Lower lobe of right lung (tissue), 2 donors: ENCODE measurements at regions not wholly inside any gene's neighbourhood (a gene's known extent, or its start where the extent isn't known, plus 50 kb on each side); places are given as distances from the start of the nearest gene placed in this dataset.

ENCODE experiments used
- ATAC-seq, 2 donors: fragments of 200-7000 bp; cut with Tn5 transposase; one replicate each; pipeline ENCODE4 v1.9.1; 2020 to 2022; ENCODE audit warnings: mild to moderate bottlenecking in 2 of 2, moderate library complexity in 2 of 2
- DNase-seq: peaks from one replicate; pipeline ENCODE4 v3.0.0-alpha.2; 2020
- H3K27ac ChIP-seq: fragments of 200-600 bp; one replicate; pipeline ENCODE4 v1.8.0; 2022
- H3K27me3 ChIP-seq: fragments of 200-600 bp; one replicate; pipeline ENCODE4 v1.8.0; 2022; ENCODE audit warnings: low read depth
- H3K36me3 ChIP-seq: fragments of 200-600 bp; one replicate; pipeline ENCODE4 v1.8.0; 2022; ENCODE audit warnings: mild to moderate bottlenecking
- H3K4me1 ChIP-seq: fragments of 200-600 bp; one replicate; pipeline ENCODE4 v1.8.0; 2022
- H3K4me3 ChIP-seq: fragments of 200-600 bp; one replicate; pipeline ENCODE4 v1.8.0; 2022; ENCODE audit warnings: mild to moderate bottlenecking
- H3K9me3 ChIP-seq: fragments of 200-600 bp; one replicate; pipeline ENCODE4 v1.8.0; 2022
- intact Hi-C: fragments of 100-400 bp; cut with DNase I; formaldehyde crosslinking; loops from one replicate; pipeline ENCODE4 v1.11.0; 2022
- TF ChIP-seq, protein P1 (sequence below): fragments of 200-600 bp; IDR thresholded peaks from one replicate; pipeline ENCODE4 v1.8.0; 2022; ENCODE audit warnings: antibody characterized with exemption, mild to moderate bottlenecking
- donor health status: DM: no; HTN: yes; CAD: no; lungs with severe emphysema.

DNA sequence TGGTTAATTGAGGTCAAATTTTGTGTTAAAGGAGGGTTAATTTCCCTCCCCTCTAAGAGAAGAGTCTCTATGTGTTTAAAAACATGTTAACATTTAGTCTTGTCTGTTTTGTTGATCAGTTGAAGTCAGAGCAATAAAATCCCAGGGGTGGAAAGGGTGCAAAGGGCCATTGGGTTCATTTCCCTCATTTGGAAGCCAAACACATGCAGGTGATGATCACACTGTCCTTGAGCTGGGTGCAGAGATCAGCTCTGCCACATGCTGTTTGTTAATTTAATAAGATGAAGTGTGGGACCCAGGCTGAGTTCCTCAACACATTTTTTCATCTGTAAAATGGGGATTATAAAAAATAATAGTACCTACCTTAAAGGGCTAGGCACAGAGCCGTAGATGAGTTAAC is 260.9 kb downstream of the LPIN1 start:
- H3K27ac ChIP-seq, result no peak overlapping the region
- no peaks in the 10 kb centered on the region for H3K27me3 ChIP-seq
- H3K36me3 ChIP-seq, result no peaks in the 10 kb centered on the region
- no peaks in the 10 kb centered on the region for H3K9me3 ChIP-seq
- DNase-seq (no peak), ATAC-seq (no peak)
- TF ChIP-seq, protein P1, sequence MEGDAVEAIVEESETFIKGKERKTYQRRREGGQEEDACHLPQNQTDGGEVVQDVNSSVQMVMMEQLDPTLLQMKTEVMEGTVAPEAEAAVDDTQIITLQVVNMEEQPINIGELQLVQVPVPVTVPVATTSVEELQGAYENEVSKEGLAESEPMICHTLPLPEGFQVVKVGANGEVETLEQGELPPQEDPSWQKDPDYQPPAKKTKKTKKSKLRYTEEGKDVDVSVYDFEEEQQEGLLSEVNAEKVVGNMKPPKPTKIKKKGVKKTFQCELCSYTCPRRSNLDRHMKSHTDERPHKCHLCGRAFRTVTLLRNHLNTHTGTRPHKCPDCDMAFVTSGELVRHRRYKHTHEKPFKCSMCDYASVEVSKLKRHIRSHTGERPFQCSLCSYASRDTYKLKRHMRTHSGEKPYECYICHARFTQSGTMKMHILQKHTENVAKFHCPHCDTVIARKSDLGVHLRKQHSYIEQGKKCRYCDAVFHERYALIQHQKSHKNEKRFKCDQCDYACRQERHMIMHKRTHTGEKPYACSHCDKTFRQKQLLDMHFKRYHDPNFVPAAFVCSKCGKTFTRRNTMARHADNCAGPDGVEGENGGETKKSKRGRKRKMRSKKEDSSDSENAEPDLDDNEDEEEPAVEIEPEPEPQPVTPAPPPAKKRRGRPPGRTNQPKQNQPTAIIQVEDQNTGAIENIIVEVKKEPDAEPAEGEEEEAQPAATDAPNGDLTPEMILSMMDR, result no peak
- no peaks in the 10 kb centered on the region for H3K4me1 ChIP-seq
- no peak overlapping the region for H3K4me3 ChIP-seq
- intact Hi-C loops, result no loop called here

DNA sequence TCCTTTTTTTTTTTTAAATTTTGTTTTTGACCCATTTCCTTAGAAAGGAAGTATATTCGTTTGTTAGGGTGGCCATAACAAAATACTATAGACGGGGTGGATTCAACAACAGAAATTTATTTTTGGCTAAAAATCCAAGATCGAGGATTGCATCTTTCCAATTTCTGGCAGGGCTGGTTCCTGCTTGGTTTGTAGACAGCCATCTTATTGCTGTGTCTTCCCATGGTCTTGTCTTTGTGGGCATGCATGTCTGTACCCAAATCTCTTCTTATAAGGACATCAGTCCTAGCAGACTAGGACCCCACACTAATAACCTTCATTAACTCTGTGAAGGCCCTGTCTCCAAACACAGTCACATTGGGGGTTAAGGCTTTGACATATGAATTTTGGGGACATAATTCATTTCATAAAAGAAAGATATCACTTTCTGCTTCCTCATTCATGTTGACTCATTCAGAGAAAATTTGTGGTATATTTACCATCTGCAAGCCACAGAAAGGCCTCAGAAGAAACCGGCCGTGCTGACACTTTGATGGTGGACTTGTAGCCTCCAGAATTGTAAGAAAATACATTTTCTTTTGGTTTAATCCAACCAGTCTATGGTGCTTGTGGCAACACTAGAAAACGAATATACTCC is 262.1 kb downstream of the LPIN1 start:
- intact Hi-C loops, result no loop called here
- H3K9me3 ChIP-seq, result no peaks in the 10 kb centered on the region
- TF ChIP-seq, protein P1, result no peak
- no peaks in the 10 kb centered on the region for H3K36me3 ChIP-seq
- H3K4me1 ChIP-seq, result no peaks in the 10 kb centered on the region
- no peak for DNase-seq
- no peak overlapping the region for H3K4me3 ChIP-seq
- H3K27me3 ChIP-seq, result no peaks in the 10 kb centered on the region
- H3K27ac ChIP-seq, result no peak overlapping the region
- ATAC-seq, result no peak

DNA sequence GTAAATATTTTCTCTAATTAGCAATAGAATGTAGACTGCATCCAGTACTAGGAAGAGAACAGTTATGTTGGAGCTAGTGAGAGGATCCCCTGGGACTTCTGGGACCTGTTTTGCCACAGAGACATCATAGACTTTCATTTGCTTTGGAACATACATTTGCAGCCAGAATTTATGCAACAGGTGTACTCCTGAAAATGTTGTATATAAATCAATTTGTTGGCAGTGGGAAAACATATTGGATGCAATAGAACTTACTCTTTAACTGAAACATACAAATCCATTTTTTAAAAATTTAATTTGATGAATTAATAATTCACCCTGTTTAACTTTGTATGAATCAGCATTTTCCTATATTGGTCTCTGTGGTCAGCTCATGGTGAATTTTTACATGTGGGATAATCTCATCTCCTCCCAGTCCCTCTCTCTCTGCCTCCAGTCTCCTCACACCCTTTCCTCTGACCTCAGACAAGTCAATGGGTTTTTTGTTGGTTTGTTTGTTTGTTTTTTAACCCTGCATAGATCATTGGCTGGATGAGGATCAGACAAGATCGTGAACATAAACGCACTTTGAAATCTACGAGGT is 263.0 kb downstream of the LPIN1 start:
- ATAC-seq (no peak), DNase-seq (no peak)
- TF ChIP-seq, protein P1, result no peak
- Histone ChIP-seq H3K4me1 (no peaks in the 10 kb centered on the region), H3K27ac (no peak overlapping the region), H3K9me3 (no peaks in the 10 kb centered on the region), H3K27me3 (no peaks in the 10 kb centered on the region), H3K36me3 (no peaks in the 10 kb centered on the region), H3K4me3 (no peak overlapping the region)
- intact Hi-C loops, result no loop called here

DNA sequence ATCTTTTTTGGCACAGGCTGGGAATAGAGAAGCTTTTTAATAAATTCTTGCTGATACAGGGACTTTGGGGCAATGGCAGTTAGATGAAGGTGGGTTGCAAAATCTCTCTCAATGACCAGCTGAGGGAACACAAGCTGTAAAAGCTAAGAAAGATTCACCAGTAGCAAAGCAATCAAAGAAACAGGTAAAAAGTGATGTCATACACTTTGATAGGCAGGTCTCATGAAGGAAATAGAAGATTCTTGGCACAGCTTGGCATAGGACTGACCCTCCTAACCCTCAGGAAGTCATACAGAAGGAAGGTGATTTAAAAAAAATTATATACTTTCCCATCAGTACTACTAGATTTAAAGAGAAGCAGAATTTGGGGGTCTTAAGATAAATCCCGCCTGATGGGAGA is 263.6 kb downstream of the LPIN1 start:
- H3K27ac ChIP-seq, result no peak overlapping the region
- no peak overlapping the region for H3K4me3 ChIP-seq
- H3K27me3 ChIP-seq, result no peaks in the 10 kb centered on the region
- TF ChIP-seq, protein P1, result no peak
- intact Hi-C loops, result no loop called here
- H3K9me3 ChIP-seq, result no peaks in the 10 kb centered on the region
- ATAC-seq (no peak), DNase-seq (no peak)
- no peaks in the 10 kb centered on the region for H3K36me3 ChIP-seq
- H3K4me1 ChIP-seq, result no peaks in the 10 kb centered on the region

DNA sequence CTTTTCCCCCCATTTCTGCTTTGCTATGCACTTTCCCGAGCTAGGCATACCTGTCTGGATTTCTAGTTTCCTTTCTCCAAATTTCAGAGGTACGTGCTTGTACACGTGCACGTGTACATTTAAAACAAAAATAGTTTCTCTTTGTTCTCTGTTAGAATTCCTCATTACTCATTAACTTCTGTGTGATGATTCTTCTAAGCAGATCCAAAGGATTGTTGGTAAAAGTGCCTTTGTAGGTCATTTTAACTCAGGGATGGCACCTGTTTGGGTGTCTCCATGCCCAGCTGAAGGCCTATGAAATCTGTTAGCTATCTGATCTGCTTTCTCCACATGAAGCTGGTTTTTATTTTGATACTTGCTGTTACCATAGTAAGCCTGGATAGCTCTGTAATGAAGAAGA is 264.3 kb downstream of the LPIN1 start:
- TF ChIP-seq, protein P1, result no peak
- no peak overlapping the region for H3K4me3 ChIP-seq
- H3K36me3 ChIP-seq, result no peaks in the 10 kb centered on the region
- no peak overlapping the region for H3K27ac ChIP-seq
- intact Hi-C loops, result no loop called here
- DNase-seq (no peak), ATAC-seq (no peak)
- no peaks in the 10 kb centered on the region for H3K9me3 ChIP-seq
- H3K27me3 ChIP-seq, result no peaks in the 10 kb centered on the region
- H3K4me1 ChIP-seq, result no peaks in the 10 kb centered on the region
